ENCODE measurements at regions not wholly inside any gene's neighbourhood (a gene's known extent, or its start where the extent isn't known, plus 50 kb on each side); places are given as distances from the start of the nearest gene placed in this dataset.
A peak's percentile ranks its signal among the peaks of the same experiment; 100 is the strongest.

DNA sequence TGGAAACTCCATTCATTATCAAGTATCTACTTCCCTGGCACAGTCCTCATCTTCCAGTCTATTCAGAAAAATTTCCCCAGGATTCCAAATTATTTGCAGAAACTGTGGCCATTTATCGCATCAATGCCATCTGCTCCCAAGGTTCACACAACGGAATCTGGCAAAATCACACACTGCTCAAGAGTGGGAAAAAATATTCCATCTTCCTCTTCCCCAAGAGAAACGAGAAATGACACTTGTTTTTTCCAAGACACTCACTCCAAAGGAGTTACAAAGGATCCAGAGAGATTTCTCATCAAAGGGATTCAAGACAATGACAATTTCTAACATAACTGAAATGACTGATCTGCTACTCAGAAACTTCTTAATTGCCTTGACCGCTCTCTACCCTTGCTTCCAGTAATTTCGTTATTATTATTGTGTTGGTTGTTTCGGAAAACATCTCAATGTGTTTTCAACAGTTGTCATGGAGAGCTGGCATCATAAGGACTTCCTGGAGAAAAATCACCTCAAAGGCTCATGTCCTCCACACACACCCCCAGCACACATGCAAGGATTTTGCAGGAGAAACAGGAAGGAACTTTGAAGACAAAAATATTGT is 128.0 kb downstream of the PSMG1 start:
- DNase-seq: peak in 1 of 2 donors; percentile 50

DNA sequence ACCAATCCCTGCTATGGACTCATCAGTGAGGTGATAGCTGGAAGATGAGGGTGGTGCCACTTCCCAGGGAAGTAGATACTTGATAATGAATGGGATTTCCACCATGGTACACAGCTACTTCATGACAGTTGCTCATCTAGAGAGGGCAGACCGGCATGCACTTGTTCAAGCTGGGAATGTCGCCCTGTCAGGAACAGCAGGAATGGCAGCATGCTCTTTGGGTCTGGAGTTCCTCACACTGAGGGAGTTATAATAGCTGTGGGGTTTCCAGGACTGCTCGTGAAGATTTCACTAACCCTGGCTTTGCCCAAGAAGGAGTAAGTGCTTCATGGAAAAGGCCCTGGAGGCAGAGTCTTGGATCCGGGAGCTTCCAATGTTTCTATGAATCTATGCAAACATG is 129.2 kb downstream of the PSMG1 start:
- Histone ChIP-seq H3K4me3 (no peak overlapping the region), H3K4me1 (peaks cover 3 to 44% (median 18%) of the 10 kb centered on the region in 9 donors), H3K9me3 (no peaks in the 10 kb centered on the region), H3K36me3 (no peaks in the 10 kb centered on the region), H3K27ac (peak overlapping the region in 7 of 10 donors; percentile 57 to 82 (median 75)), H3K27me3 (no peaks in the 10 kb centered on the region)
- TF ChIP-seq, protein P1, sequence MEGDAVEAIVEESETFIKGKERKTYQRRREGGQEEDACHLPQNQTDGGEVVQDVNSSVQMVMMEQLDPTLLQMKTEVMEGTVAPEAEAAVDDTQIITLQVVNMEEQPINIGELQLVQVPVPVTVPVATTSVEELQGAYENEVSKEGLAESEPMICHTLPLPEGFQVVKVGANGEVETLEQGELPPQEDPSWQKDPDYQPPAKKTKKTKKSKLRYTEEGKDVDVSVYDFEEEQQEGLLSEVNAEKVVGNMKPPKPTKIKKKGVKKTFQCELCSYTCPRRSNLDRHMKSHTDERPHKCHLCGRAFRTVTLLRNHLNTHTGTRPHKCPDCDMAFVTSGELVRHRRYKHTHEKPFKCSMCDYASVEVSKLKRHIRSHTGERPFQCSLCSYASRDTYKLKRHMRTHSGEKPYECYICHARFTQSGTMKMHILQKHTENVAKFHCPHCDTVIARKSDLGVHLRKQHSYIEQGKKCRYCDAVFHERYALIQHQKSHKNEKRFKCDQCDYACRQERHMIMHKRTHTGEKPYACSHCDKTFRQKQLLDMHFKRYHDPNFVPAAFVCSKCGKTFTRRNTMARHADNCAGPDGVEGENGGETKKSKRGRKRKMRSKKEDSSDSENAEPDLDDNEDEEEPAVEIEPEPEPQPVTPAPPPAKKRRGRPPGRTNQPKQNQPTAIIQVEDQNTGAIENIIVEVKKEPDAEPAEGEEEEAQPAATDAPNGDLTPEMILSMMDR (IDR thresholded peaks at IDR 0.05): no peak
- DNase-seq: no peak
- intact Hi-C loops (cut with DNase I): loop anchor here in 1 of 10 donors (10.0 kb wide), 1 partner anchor 49 kb away; no protein-coding TSS in a partner anchor
- 87 to 91% methylated on average over 4 of the region's 4 CpGs for WGBS, 2 donors
- ATAC-seq: no peak

More for the DNA sequence above, 128.0 kb downstream of the PSMG1 start:
- peak overlapping the region in 9 of 10 donors; percentile 52 to 82 (median 69) for H3K27ac ChIP-seq
- H3K36me3 ChIP-seq: no peaks in the 10 kb centered on the region
- ATAC-seq: peak; percentile 36 to 85 (median 56)
- no peaks in the 10 kb centered on the region for H3K9me3 ChIP-seq
- H3K4me1 ChIP-seq: peaks cover 3 to 44% (median 18%) of the 10 kb centered on the region in 9 donors
- 62 to 71% methylated on average over 6 of the region's 6 CpGs for WGBS, 2 donors
- intact Hi-C loops (cut with DNase I): loop anchor here in 2 of 10 donors (5.0 to 10.0 kb wide), 2 partner anchors 50 to 53 kb away; no protein-coding TSS in a partner anchor
- H3K27me3 ChIP-seq: no peaks in the 10 kb centered on the region
- no peak overlapping the region for H3K4me3 ChIP-seq
- TF ChIP-seq, protein P1 (IDR thresholded peaks at IDR 0.05): no peak

DNA sequence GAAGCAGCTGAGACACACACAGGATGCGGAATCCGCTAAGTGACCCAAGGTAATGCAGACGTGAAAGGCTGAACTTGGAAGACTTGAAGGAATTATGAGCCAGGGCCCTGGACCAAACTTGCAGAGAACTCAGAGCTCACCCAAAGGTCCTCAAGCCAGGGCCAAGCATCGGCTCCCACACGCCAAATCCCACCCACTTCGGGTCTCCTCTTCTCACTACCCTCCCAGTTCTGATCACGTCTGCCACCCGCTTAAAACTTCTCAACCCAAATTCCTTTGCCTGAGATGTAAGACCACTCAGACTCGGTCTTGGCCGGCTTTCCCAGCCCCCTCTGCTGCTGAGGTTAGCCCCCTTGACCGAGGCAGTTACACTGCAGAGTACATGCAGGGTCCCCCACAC is 130.1 kb downstream of the PSMG1 start:
- H3K4me1 ChIP-seq: peaks cover 6 to 48% (median 23%) of the 10 kb centered on the region in 9 donors
- no peak for ATAC-seq
- H3K27me3 ChIP-seq: no peaks in the 10 kb centered on the region
- no peaks in the 10 kb centered on the region for H3K9me3 ChIP-seq
- 87 to 94% methylated on average over 11 of the region's 11 CpGs for WGBS, 2 donors
- no peaks in the 10 kb centered on the region for H3K36me3 ChIP-seq
- no peak overlapping the region for H3K4me3 ChIP-seq
- DNase-seq: no peak
- TF ChIP-seq, protein P1 (IDR thresholded peaks at IDR 0.05): no peak
- peak overlapping the region in 2 of 10 donors; percentile 13 to 82 for H3K27ac ChIP-seq
- intact Hi-C loops (cut with DNase I): loop anchor here in 1 of 10 donors (10.0 kb wide), 1 partner anchor 48 kb away; no protein-coding TSS in a partner anchor

DNA sequence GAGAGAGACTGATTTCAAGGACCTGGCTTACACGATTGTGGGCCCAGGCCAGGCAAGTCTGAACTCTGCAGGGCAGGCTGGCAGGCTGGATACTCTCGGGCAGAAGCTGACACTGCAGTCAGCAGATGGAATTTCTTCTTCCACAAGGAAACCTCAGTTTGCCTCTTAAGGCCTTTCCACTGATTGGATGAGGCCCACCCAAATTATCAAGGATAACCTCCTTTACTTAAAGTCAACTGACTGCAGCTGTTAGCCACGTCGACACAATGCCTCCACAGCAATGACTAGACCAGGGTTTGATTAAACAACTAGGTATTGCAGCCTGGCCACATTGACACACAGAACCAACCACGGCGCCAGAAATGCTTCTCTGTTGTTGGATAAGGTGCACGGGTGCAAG is 130.5 kb downstream of the PSMG1 start:
- DNase-seq: no peak
- ATAC-seq: no peak
- intact Hi-C loops (cut with DNase I): loop anchor here in 1 of 10 donors (10.0 kb wide), 1 partner anchor 48 kb away; no protein-coding TSS in a partner anchor
- Histone ChIP-seq H3K9me3 (no peaks in the 10 kb centered on the region), H3K4me3 (no peak overlapping the region), H3K27ac (no peak overlapping the region), H3K4me1 (peaks cover 8 to 52% (median 23%) of the 10 kb centered on the region in 9 donors), H3K36me3 (no peaks in the 10 kb centered on the region), H3K27me3 (no peaks in the 10 kb centered on the region)
- 86 to 92% methylated on average over 7 of the region's 7 CpGs for WGBS, 2 donors
- TF ChIP-seq, protein P1 (IDR thresholded peaks at IDR 0.05): no peak
